Keratinocyte (primary cell): ENCODE measurements at regions not wholly inside any gene's neighbourhood (a gene's known extent, or its start where the extent isn't known, plus 50 kb on each side); places are given as distances from the start of the nearest gene placed in this dataset.

Experiments
- DNase-seq: peaks from one replicate; pipeline ENCODE4 v3.0.0-alpha.2; 2011; ENCODE audit warnings: low read depth, missing footprints, low spot score
- FAIRE-seq: peaks from 2 replicates; lab custom pipeline; 2011; peaks lifted over from hg19 to GRCh38; lab: Jason Lieb, UNC
- H2AFZ ChIP-seq: 2 replicates; pipeline ENCODE4 v1.6.0; 2012; ENCODE audit warnings: low read length, control low read depth, inconsistent platforms; ENCODE audit not compliant: control insufficient read depth
- H3K27ac ChIP-seq: 2 replicates; pipeline ENCODE4 v1.5.1; 2011; ENCODE audit warnings: low read length; ENCODE audit not compliant: control insufficient read depth, insufficient read depth
- H3K27me3 ChIP-seq: 3 replicates; pipeline ENCODE4 v1.6.0; 2011; ENCODE audit warnings: low read length; ENCODE audit not compliant: control insufficient read depth, insufficient read depth; ENCODE audit errors: extremely low read depth
- H3K36me3 ChIP-seq, 2 experiments: 2 replicates in 1 of 2; 3 replicates in 1 of 2; pipeline ENCODE4 v1.5.1; 2011; ENCODE audit warnings: low read length in 2 of 2, mild to moderate bottlenecking in 1 of 2; ENCODE audit not compliant: control insufficient read depth in 2 of 2, insufficient read depth in 2 of 2; ENCODE audit errors: extremely low read depth in 1 of 2
- H3K4me1 ChIP-seq: 3 replicates; pipeline ENCODE4 v1.5.1; 2011; ENCODE audit warnings: low read length; ENCODE audit not compliant: control insufficient read depth, insufficient read depth; ENCODE audit errors: extremely low read depth
- H3K4me2 ChIP-seq: 3 replicates; pipeline ENCODE4 v1.6.0; 2011; ENCODE audit warnings: low read depth, low read length; ENCODE audit not compliant: control insufficient read depth, insufficient read depth; ENCODE audit errors: extremely low read depth
- H3K4me3 ChIP-seq, 3 experiments: fragments of 200-600 bp in 1 of 3; sonication (generic) in 1 of 3; 2 replicates in 2 of 3; 3 replicates in 1 of 3; pipeline ENCODE4 v1.5.1; 2011 to 2016; ENCODE audit warnings: low read length in 3 of 3, mild to moderate bottlenecking in 3 of 3, control low read depth in 2 of 3, inconsistent platforms in 1 of 3, low read depth in 1 of 3, mixed read lengths in 1 of 3, mixed run types in 1 of 3, moderate library complexity in 1 of 3; ENCODE audit not compliant: control insufficient read depth in 2 of 3, insufficient read depth in 2 of 3; ENCODE audit errors: extremely low read depth in 1 of 3
- H3K79me2 ChIP-seq: 2 replicates; pipeline ENCODE4 v1.6.0; 2012; ENCODE audit warnings: low read length; ENCODE audit not compliant: control insufficient read depth, insufficient read depth
- H3K9ac ChIP-seq: 3 replicates; pipeline ENCODE4 v1.6.0; 2011; ENCODE audit warnings: low read length; ENCODE audit not compliant: control insufficient read depth, insufficient read depth; ENCODE audit errors: extremely low read depth
- H3K9me1 ChIP-seq: 3 replicates; pipeline ENCODE4 v1.6.0; 2011; ENCODE audit warnings: low read length; ENCODE audit not compliant: control insufficient read depth, insufficient read depth; ENCODE audit errors: extremely low read depth
- H3K9me3 ChIP-seq: 2 replicates; pipeline ENCODE4 v1.5.1; 2012; ENCODE audit warnings: low read depth, low read length; ENCODE audit not compliant: control insufficient read depth
- H4K20me1 ChIP-seq: 3 replicates; pipeline ENCODE4 v1.6.0; 2011; ENCODE audit warnings: low read length; ENCODE audit not compliant: control insufficient read depth, insufficient read depth; ENCODE audit errors: extremely low read depth
- CTCF ChIP-seq, 3 experiments: IDR thresholded peaks in 1 of 3; conservative IDR thresholded peaks in 1 of 3; optimal IDR thresholded peaks in 1 of 3; 2 replicates in 2 of 3; 3 replicates in 1 of 3; pipeline versions ENCODE3 to v1.5.1; 2011; ENCODE audit warnings: low read length in 3 of 3, mild to moderate bottlenecking in 3 of 3, moderate library complexity in 2 of 3, control low read depth in 1 of 3, inconsistent platforms in 1 of 3; ENCODE audit not compliant: insufficient read depth in 2 of 3; ENCODE audit errors: extremely low read depth in 1 of 3
- EZH2 ChIP-seq: IDR thresholded peaks from one replicate; pipeline ENCODE4 v1.6.1; 2012; ENCODE audit warnings: inconsistent platforms, mild to moderate bottlenecking, low read length, moderate library complexity
- dilution Hi-C: fragments of 300-500 bp; cut with MboI; formaldehyde crosslinking; loops from one replicate; pipeline ENCODE4 v1.7.0; 2020; ENCODE audit warnings: low sequenced_read_pairs; ENCODE audit not compliant: extremely low pct_ligation_motif_present

- Histone ChIP-seq H3K36me3 (no peaks in the 10 kb centered on the region), H2AFZ (no peak overlapping the region), H3K27me3 (no peaks in the 10 kb centered on the region), H3K79me2 (no peaks in the 10 kb centered on the region), H3K9ac (no peak overlapping the region), H3K9me3 (no peaks in the 10 kb centered on the region), H3K27ac (no peak overlapping the region), H3K4me3 (no peak overlapping the region), H3K4me2 (no peak overlapping the region), H3K9me1 (no peaks in the 10 kb centered on the region), H3K4me1 (no peaks in the 10 kb centered on the region), H4K20me1 (no peaks in the 10 kb centered on the region)
- no peak for TF ChIP-seq EZH2
- TF ChIP-seq CTCF (optimal IDR thresholded peaks at IDR 0.05 in 1 of 3, IDR thresholded peaks at IDR 0.05 in 1 of 3, conservative IDR thresholded peaks at IDR 0.05 in 1 of 3; ENCODE audit: extremely low read depth in 1 of 3, insufficient read depth in 2 of 3, low read length in 3 of 3): no peak
- dilution Hi-C loops: no loop called here
- FAIRE-seq (no peak), DNase-seq (no peak)
Observed at GRCh38 chr14:99077844-99078236, 194.2 kb downstream of the BCL11B start.

- Histone ChIP-seq H2AFZ (no peak overlapping the region), H3K79me2 (no peaks in the 10 kb centered on the region), H3K27me3 (no peaks in the 10 kb centered on the region), H3K9me3 (no peaks in the 10 kb centered on the region), H3K4me3 (no peak overlapping the region), H3K36me3 (no peaks in the 10 kb centered on the region), H3K9me1 (no peaks in the 10 kb centered on the region), H3K27ac (no peak overlapping the region), H3K4me1 (no peaks in the 10 kb centered on the region), H4K20me1 (no peaks in the 10 kb centered on the region), H3K4me2 (no peak overlapping the region), H3K9ac (no peak overlapping the region)
- no peak for DNase-seq
- FAIRE-seq: no peak
- TF ChIP-seq CTCF (optimal IDR thresholded peaks at IDR 0.05 in 1 of 3, IDR thresholded peaks at IDR 0.05 in 1 of 3, conservative IDR thresholded peaks at IDR 0.05 in 1 of 3; ENCODE audit: extremely low read depth in 1 of 3, insufficient read depth in 2 of 3, low read length in 3 of 3) (no peak), EZH2 (no peak)
- dilution Hi-C loops: no loop called here
Observed at GRCh38 chr14:99078426-99078825, 193.6 kb downstream of the BCL11B start.
